ENCODE measurements at regions not wholly inside any gene's neighbourhood (a gene's known extent, or its start where the extent isn't known, plus 50 kb on each side); places are given as distances from the start of the nearest gene placed in this dataset.

GRCh38 chr18:61718944-61719343, 173.9 kb downstream of the RNF152 start:
- no peak for DNase-seq (ENCODE audit: low read depth)
- no peak overlapping the region for H3K4me3 ChIP-seq (ENCODE audit: low read depth, low read length)
- H3K27me3 ChIP-seq (ENCODE audit: control insufficient read depth, insufficient read depth, low read length) = no peaks in the 10 kb centered on the region
- no peaks in the 10 kb centered on the region for H3K36me3 ChIP-seq (ENCODE audit: control insufficient read depth, insufficient read depth, low read length)
- TF ChIP-seq CTCF (IDR thresholded peaks at IDR 0.05; ENCODE audit: insufficient read depth, low read length, severe bottlenecking) = no peak
- FAIRE-seq = no peak

DNA sequence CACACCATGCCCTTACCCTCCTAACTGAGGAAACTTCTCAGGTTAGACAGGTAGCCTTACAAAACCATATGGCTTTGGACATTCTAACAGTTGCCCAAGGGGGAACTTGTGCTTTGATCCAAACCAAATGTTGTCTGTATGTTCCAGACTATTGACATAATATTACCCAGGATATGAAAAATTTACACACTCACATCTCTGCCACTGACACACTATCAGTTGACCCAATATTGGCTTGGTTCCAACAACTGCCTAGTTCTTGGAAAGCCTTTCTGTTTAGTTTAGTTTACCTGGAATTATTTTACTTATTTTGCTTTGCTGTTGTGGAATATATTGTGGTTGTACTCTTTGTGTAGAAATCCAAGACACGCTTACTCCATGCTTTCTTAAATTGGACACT, 178.4 kb downstream of the RNF152 start:
- no peak for DNase-seq (ENCODE audit: low read depth)
- TF ChIP-seq CTCF (IDR thresholded peaks at IDR 0.05; ENCODE audit: insufficient read depth, low read length, severe bottlenecking) = no peak
- Histone ChIP-seq H3K27me3 (ENCODE audit: control insufficient read depth, insufficient read depth, low read length) (peaks cover 1% of the 10 kb centered on the region), H3K4me3 (ENCODE audit: low read depth, low read length) (no peak overlapping the region), H3K36me3 (ENCODE audit: control insufficient read depth, insufficient read depth, low read length) (no peaks in the 10 kb centered on the region)
- no peak for FAIRE-seq

- no peak for TF ChIP-seq CTCF (IDR thresholded peaks at IDR 0.05; ENCODE audit: insufficient read depth, low read length, severe bottlenecking)
- DNase-seq (ENCODE audit: low read depth) = no peak
- Histone ChIP-seq H3K36me3 (ENCODE audit: control insufficient read depth, insufficient read depth, low read length) (no peaks in the 10 kb centered on the region), H3K4me3 (ENCODE audit: low read depth, low read length) (no peak overlapping the region), H3K27me3 (ENCODE audit: control insufficient read depth, insufficient read depth, low read length) (peaks cover 1% of the 10 kb centered on the region)
- FAIRE-seq = no peak
These were observed 179.3 kb downstream of the RNF152 start for GRCh38 chr18:61713502-61713901.

DNA sequence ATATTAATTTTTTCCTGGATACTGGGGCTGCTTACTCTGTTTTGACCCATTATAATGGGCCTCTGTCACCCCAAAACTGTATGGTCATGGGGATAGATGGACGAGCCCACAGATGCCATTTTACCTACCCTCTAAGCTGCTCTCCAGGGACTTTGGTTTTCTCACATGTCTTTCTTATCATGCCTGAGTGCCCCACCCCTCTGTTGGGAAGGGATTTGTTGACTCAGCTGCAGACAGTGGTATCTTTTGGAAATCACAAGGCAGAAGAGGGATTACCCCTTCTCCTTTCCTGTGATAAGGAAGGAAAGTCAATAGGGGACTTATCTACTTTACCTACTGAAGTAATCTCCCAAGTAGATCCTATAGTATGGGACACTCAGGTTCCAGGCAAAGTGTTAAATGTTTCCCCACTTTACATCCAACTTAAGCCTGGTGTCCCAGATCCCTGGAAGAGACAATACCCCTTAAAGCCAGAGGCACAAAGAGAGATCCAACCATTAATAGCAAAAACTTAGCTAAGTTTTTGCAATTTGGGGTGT, 182.7 kb downstream of the RNF152 start:
- Histone ChIP-seq H3K36me3 (ENCODE audit: control insufficient read depth, insufficient read depth, low read length) (no peaks in the 10 kb centered on the region), H3K4me3 (ENCODE audit: low read depth, low read length) (no peak overlapping the region), H3K27me3 (ENCODE audit: control insufficient read depth, insufficient read depth, low read length) (peaks cover 1% of the 10 kb centered on the region)
- DNase-seq (ENCODE audit: low read depth) (no peak), FAIRE-seq (no peak)
- no peak for TF ChIP-seq CTCF (IDR thresholded peaks at IDR 0.05; ENCODE audit: insufficient read depth, low read length, severe bottlenecking)

GRCh38 chr18:61706276-61706915, 186.4 kb downstream of the RNF152 start:
- TF ChIP-seq CTCF (IDR thresholded peaks at IDR 0.05; ENCODE audit: insufficient read depth, low read length, severe bottlenecking) = no peak
- H3K36me3 ChIP-seq (ENCODE audit: control insufficient read depth, insufficient read depth, low read length) = no peaks in the 10 kb centered on the region
- peaks cover 1% of the 10 kb centered on the region for H3K27me3 ChIP-seq (ENCODE audit: control insufficient read depth, insufficient read depth, low read length)
- no peak for DNase-seq (ENCODE audit: low read depth)
- peak; percentile 52 for FAIRE-seq
- H3K4me3 ChIP-seq (ENCODE audit: low read depth, low read length) = no peak overlapping the region

GRCh38 chr18:61703508-61703907, 189.3 kb downstream of the RNF152 start:
- Histone ChIP-seq H3K36me3 (ENCODE audit: control insufficient read depth, insufficient read depth, low read length) (no peaks in the 10 kb centered on the region), H3K4me3 (ENCODE audit: low read depth, low read length) (no peak overlapping the region), H3K27me3 (ENCODE audit: control insufficient read depth, insufficient read depth, low read length) (no peaks in the 10 kb centered on the region)
- TF ChIP-seq CTCF (IDR thresholded peaks at IDR 0.05; ENCODE audit: insufficient read depth, low read length, severe bottlenecking) = no peak
- FAIRE-seq (no peak), DNase-seq (ENCODE audit: low read depth) (peak; percentile 9)

Data from bronchial epithelial cell (primary cell).